HG03460 (cell line): ENCODE measurements at regions not wholly inside any gene's neighbourhood (a gene's known extent, or its start where the extent isn't known, plus 50 kb on each side); places are given as distances from the start of the nearest gene placed in this dataset.

Experiments used
- ATAC-seq: cut with Tn5 transposase; IDR thresholded peaks from one replicate; pipeline ENCODE4 v1.9.1; 2021; ENCODE audit not compliant: unreplicated experiment

- ATAC-seq = no peak
Measured at GRCh38 chr18:24782566-24782965, 322.1 kb downstream of the HRH4 start.

GRCh38 chr18:24785019-24785418, 324.6 kb downstream of the HRH4 start:
- ATAC-seq = no peak

- ATAC-seq = no peak
Measured at GRCh38 chr18:24786027-24786426, 325.6 kb downstream of the HRH4 start.

- ATAC-seq = no peak
Measured at GRCh38 chr18:24790347-24790746, 329.9 kb downstream of the HRH4 start.

- ATAC-seq = no peak
Measured at GRCh38 chr18:24791751-24792545, 331.5 kb downstream of the HRH4 start.

GRCh38 chr18:24793742-24794141, 333.3 kb downstream of the HRH4 start:
- ATAC-seq = no peak

- no peak for ATAC-seq
Measured at GRCh38 chr18:24795129-24795528, 334.7 kb downstream of the HRH4 start.

- no peak for ATAC-seq
Measured at GRCh38 chr18:24797981-24798380, 337.5 kb downstream of the HRH4 start.

GRCh38 chr18:24799176-24799575, 338.7 kb downstream of the HRH4 start:
- no peak for ATAC-seq

- ATAC-seq = no peak
Measured at GRCh38 chr18:24799720-24800119, 339.3 kb downstream of the HRH4 start.

GRCh38 chr18:24801001-24801400, 340.6 kb downstream of the HRH4 start:
- no peak for ATAC-seq

GRCh38 chr18:24802456-24802855, 342.0 kb downstream of the HRH4 start:
- ATAC-seq = no peak

- ATAC-seq = no peak
Measured at GRCh38 chr18:24805156-24805555, 344.7 kb downstream of the HRH4 start.

- no peak for ATAC-seq
Measured at GRCh38 chr18:24809173-24809950, 348.9 kb downstream of the HRH4 start.

GRCh38 chr18:24810561-24811305, 350.3 kb downstream of the HRH4 start:
- ATAC-seq = no peak

- no peak for ATAC-seq
Measured at GRCh38 chr18:24811950-24812681, 351.7 kb downstream of the HRH4 start.

GRCh38 chr18:24814521-24814920, 354.1 kb downstream of the HRH4 start:
- no peak for ATAC-seq

- ATAC-seq = no peak
Measured at GRCh38 chr18:24817150-24817549, 356.7 kb downstream of the HRH4 start.

- ATAC-seq = no peak
Measured at GRCh38 chr18:24817587-24818371, 357.3 kb downstream of the HRH4 start.

GRCh38 chr18:24818441-24818840, 358.0 kb downstream of the HRH4 start:
- no peak for ATAC-seq
